D721Med (cell line): ENCODE measurements at regions not wholly inside any gene's neighbourhood (a gene's known extent, or its start where the extent isn't known, plus 50 kb on each side); places are given as distances from the start of the nearest gene placed in this dataset.

Experiments
- DNase-seq: peaks from one replicate; pipeline ENCODE4 v3.0.0; 2011; ENCODE audit warnings: low spot score; ENCODE audit not compliant: insufficient read length
- FAIRE-seq: peaks from 2 replicates; lab custom pipeline; 2011; peaks lifted over from hg19 to GRCh38; lab: Jason Lieb, UNC
- CTCF ChIP-seq: IDR thresholded peaks from 2 replicates; pipeline ENCODE4 v1.5.1; 2012; ENCODE audit warnings: mild to moderate bottlenecking, control low read depth; ENCODE audit not compliant: insufficient read depth; ENCODE audit errors: missing control alignments

DNA sequence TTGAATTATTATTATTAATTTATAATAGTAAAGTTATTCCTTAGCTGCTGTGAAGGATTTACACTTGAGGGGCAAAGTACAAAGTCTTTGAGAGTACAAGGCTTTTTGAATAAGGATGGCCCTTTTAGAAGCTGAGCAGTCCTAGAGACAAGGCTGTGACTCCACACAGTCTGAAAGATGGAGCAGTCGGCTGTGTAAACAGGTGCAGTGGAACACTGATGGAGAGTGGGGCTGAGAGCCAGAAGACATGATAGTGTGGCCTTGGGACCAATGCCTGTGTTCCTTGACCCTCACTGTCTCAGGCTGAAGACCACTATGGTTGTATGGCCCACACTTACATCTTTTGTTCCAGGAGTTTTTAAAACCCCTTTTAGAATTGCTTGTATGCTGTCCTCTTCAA lies 311.2 kb upstream of the PHF14 start:
- DNase-seq (no peak), FAIRE-seq (no peak)

DNA sequence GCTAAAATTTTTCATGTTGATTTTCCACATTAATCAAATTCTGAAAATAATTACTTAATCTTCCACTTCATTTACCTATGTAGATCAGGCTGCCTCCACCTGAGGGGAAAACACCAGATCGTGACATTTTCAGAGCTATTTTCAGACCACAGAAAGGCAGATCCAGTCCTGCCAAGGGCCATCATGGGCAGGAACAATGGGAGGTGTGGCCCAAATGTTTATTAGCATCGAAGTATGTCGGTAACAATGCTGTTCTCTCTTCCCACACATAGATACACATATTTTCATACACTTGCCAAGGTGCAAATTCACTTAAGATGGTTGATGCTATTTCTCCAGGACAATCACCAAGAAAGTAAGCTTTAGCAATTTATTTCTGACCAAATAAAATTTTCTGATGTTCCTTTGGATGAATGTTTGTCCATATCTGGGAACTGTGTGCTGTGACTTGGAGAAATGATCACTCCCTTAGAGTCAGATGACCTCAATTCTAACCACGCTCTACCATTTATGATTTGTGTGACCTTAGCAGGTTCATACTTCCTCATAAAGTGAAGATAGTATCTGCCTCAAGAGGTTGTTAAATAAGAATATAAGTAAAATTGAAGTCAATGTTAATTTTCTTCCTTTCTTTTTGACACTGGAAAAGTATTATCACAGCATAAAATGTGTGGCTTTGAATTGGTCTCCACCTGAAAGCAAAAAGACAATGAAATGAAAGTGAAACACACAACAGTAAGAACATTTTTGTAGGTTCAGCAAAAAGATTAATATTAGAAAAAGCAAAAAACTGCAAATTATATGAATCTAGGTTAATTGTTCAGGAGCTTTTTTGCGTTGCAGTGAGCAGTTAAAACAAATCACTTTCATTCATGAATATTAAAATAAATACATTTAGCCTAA lies 310.4 kb upstream of the PHF14 start:
- no peak for DNase-seq
- no peak for FAIRE-seq
- no peak for TF ChIP-seq CTCF

More for the DNA sequence above, 311.2 kb upstream of the PHF14 start:
- TF ChIP-seq CTCF = no peak

DNA sequence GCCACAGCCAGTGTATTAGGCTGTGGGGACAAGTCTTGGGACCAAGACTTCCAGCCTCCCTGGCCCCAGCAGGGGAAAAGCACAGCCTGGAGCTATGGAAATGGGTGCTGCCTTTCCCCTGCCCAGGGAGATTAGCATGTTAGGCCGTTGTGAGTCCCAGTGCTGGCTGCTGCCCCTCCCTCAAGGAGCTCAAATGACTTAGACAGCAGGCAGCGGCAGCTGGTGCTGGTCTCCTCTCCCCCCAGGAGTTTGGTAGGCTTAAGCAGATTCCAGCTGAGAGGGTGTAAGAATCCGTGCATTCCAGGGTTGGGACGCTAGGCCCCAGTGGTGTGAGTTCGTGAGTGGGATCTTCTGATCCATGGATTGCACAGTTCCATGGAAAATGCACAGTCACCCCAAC lies 301.5 kb upstream of the PHF14 start:
- FAIRE-seq = no peak

GRCh38 chr7:10677211-10677610 lies 296.5 kb upstream of the PHF14 start:
- FAIRE-seq = no peak
- no peak for DNase-seq
- no peak for TF ChIP-seq CTCF

More for the DNA sequence above, 301.5 kb upstream of the PHF14 start:
- no peak for DNase-seq
- TF ChIP-seq CTCF = no peak

DNA sequence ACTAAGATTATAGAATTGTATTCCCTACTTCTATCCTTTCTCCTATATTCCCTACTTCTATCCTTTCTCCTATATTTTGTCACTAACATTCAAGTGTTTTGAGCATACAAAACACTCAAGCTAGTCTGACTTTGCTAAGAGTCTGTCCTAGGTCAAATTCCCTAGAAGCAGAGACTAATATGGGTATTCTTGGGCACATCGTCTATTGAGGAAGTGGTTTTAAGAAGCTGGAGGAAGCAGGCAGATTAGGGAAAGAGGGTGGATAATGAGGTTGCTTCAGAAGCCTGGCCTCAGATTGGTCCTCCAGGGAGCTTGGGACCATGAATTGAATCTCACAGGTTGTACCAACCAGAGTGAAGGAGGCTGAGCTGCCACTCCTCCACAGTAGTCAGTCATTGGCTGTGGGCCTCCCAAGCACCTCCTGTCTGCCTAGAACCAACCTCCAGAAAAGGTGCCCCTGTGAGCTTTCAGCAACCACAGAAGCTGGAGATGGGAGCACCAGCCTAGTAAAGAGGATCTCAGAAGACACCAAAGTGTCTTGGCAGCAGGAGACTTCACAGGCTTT lies 295.9 kb upstream of the PHF14 start:
- DNase-seq = no peak
- no peak for TF ChIP-seq CTCF
- FAIRE-seq = no peak

- DNase-seq (no peak), FAIRE-seq (no peak)
- no peak for TF ChIP-seq CTCF
Measured at GRCh38 chr7:10684606-10685005, 289.1 kb upstream of the PHF14 start.

GRCh38 chr7:10685040-10685439 lies 288.6 kb upstream of the PHF14 start:
- DNase-seq (no peak), FAIRE-seq (no peak)
- no peak for TF ChIP-seq CTCF
